ENCODE measurements at regions not wholly inside any gene's neighbourhood (a gene's known extent, or its start where the extent isn't known, plus 50 kb on each side); places are given as distances from the start of the nearest gene placed in this dataset.

DNA sequence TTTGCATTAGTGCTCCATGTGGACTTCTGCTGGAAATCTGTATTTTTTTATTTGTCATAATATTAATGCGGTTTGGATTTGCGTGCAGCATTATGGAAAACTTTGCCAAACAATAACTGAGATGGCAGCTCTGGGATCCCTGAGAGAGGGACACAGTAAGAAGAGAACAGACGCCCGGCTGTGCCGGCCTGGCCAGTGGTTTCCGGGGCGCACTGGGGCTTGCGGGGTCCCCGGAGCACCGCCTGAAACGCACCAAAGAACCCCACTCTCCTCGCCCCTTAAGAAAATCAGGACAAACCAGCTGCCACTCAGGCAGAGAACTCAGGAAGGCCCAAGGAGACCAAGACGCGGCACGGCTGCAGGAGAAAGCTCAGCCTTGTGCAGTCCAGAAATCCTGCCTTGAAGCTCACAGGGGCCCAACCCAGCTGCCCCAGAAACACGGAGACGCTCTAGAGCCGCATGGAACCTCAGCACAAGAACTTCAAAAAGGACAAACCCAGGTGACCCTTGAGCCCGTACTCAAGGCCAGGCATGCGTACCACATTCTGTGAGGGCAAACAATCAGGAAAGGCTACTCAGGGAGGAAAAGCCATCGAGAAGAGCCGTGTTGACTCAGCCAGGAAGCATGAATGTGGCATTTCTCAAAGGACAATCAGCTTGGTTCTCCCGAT, 226.5 kb upstream of the CDYL start:
- no peak for DNase-seq

DNA sequence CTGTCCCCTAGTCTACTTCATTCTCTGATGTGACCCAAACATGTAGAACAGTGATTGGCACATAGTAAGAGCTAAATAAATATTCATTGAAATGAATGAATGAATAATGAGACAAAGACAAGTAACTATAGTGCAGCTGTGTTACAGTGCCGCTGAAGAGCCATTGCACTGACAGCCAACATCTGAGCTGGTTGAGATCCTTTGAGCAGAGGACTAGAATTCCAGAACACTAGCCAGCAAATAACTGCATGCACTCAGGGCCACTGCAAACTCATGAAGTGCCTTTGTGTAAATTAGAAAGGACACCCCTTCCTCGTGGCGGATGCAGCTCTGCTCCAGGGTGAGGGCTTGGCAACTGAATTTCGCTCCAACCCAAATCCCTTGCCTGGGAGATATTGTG, 230.3 kb upstream of the CDYL start:
- DNase-seq = no peak

DNA sequence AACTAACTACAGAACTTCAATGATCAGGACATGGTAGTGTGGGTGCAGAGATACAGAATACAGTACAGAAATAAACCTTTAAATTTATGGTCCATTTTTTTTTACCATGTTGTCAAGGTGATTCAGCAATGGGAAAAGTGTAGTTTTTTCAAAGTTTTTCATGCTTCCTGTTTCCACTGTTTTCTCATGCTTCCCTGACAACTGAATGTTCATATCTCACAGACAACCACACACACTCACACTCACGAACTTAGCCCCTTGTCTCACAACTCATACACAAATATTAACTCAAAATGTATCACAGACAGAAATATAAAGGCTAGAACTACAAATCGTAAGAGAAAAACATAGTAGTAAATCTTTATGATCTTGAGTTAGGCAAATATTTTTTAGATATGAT, 232.6 kb upstream of the CDYL start:
- no peak for DNase-seq

- DNase-seq = no peak
Measured at GRCh38 chr6:4533576-4533975, 242.6 kb upstream of the CDYL start.

DNA sequence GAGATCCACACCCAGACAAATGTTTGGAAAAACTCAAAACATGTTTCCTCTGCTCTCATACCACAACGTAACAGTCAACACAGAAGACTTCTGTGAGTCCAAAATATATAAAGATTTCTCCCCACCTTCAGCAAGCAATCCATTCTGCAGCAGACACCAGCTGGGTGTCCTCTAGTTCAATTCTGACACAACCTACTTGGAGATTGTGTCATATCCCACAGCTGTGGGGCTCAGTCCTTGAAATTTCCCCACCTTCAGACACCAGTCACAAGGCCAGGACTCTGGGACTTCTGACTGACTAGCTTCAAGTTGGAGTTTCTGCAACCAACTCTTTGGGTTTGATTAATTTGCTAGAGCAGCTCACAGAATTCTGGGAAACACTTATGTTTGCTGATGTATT, 244.8 kb upstream of the CDYL start:
- no peak for DNase-seq

GRCh38 chr6:4522453-4522852, 253.8 kb upstream of the CDYL start:
- DNase-seq = no peak

DNA sequence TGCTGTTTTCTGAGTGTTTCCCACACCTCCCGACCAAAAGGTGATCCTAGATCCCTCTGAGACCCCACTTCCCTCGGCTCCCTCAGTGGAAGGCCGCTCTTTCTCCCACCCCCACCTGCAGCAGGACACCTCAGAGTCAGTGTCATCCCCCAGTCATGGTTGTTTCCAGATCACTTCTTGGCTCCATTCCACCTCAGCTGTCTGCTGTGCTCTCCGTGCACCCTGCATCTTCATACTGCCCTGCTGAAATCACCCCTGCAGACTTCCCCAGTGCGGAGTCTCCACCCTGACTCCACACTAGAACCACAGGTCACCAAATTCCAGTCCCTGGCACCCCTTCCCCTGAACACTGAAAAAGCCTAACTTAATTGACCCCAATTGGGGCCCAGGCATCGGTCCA, 255.1 kb upstream of the CDYL start:
- no peak for DNase-seq

DNA sequence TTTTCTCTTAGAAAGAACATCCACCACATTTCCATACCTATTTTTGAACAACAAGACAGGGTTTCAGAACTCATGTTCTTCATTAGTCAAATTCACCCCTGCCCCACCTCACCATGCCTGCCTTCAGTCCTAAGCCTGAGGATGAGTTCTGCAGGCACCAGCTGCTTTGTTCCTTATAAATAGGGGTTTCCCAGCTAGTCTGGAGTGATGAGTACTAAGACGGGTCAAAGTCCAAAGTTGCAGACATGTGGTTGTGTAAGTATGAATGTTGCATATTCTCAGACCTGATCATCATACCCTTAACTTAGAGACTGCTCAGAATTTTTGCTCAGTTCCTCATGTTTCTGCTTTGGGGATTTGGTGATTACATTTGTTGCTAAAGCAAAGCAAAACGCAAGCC, 257.7 kb upstream of the CDYL start:
- DNase-seq = no peak

DNA sequence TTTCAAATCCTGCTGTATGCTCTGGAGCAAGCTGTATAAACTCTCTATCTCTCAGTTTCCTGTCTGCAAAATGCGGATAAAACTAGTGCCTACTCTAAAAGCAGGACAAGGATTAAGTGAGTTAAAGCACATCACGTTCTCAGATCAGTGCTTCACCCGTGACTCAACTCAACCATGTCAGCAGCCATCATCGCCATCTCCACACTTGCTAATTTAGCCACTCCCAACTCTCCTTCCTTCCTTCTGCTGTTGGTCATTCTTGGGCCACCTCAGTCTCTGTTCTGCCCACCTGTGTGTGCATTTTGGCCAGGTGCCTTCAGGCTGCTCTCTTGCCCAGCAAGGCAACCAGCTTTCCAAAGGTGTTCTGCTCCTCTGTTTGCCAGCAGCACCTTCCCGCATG, 260.0 kb upstream of the CDYL start:
- no peak for DNase-seq

DNA sequence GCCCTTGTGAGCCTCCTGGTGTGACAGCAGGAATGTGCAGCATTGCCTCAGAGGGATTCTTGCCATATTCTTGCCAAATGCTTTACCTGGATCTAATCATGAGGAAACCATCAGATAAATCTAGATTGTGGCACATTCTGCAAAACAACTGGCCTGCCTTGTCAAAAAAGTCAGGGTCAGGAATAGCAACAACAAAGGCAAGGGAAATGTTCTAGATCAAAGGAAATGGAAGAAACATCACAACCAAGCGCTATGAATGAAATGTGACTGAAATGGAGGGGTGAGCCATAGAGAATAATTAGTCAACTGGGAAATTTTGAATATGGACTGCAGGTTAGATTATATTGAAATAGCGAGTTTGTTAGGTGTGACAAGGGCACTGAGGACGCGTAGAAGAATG, 262.6 kb upstream of the CDYL start:
- DNase-seq = no peak

- DNase-seq = no peak
Measured at GRCh38 chr6:4512051-4512471, 264.1 kb upstream of the CDYL start.

- no peak for DNase-seq
Measured at GRCh38 chr6:4511641-4512020, 264.6 kb upstream of the CDYL start.

GRCh38 chr6:4510906-4511640, 265.1 kb upstream of the CDYL start:
- DNase-seq = no peak

GRCh38 chr6:4510317-4510716, 265.9 kb upstream of the CDYL start:
- DNase-seq = no peak

DNA sequence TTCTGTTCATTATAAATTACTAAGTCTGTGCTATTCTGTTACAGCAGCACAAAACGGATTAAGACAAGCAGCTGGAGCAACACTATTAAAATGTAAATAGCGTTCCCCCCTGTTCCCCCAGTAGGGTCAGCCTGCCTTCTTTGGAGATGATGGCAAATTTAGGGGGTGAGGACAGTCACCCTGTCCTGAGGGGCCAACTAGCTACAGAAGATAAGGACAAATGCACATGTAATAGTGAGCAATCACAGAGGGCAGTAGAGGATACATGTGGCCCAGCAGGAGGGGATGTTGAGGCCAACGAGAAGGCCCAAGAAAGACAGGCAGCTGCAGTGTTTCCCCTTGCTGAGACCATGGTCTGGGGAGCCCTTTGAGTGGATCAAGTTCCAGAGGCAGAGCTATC, 266.7 kb upstream of the CDYL start:
- no peak for DNase-seq

DNA sequence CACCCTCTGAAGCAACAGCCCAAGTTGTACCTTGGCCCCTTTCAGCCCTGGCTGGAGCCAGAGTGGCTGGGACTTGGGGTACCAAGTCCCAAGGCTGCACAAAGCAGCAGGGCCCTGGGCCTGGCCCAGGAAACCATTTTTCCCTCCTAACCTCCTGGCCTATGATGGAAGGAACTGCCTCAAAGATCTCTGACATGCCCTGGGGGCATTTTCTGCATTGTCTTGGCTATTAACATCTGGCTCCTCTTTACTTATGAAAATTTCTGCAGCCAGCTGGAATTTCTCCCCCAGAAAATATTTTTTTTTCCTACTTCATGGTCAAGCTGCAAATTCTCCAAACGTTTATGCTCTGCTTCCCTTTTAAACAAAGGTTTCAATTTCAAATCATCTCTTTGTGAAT, 269.4 kb upstream of the CDYL start:
- no peak for DNase-seq

DNA sequence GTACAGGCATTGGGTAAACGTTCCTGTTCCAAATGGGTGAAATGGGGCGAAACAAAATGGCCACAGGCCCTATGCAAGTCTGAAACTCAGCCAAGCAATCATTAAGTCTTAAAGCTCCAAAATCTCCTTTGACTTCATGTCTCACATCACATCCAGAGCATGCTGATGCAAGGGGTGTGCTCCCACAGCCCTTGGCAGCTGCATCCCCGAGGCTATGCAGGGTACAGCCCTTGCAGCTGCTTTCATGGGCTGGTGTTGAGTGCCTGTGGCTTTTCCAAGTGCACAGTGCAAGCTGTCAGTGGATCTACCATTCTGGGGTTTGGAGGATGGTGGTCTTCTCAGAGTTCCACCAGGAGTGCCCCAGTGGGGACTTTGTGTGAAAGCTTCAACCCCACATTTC, 270.0 kb upstream of the CDYL start:
- DNase-seq = no peak

GRCh38 chr6:4504700-4505099, 271.5 kb upstream of the CDYL start:
- no peak for DNase-seq

DNA sequence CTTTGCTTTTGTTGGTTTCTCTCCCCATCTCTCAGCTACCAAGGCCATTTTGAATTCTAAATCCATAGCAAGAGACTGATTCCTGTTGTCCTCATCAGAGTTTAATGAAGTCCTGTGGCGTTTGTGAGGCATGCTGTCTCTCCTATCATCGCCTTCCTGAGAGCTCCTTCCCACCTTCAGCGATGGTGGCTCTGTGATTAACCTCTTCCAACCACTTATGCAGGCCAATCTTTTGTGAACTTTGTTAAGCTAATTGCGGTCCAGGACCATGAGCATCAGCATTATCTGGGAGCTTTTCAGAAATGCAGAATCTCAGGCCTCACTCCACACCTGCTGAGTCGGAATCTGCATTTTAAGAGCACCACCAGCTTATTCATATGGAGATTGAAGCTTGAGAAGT, 272.5 kb upstream of the CDYL start:
- no peak for DNase-seq

GRCh38 chr6:4496284-4496683, 279.9 kb upstream of the CDYL start:
- no peak for DNase-seq

DNA sequence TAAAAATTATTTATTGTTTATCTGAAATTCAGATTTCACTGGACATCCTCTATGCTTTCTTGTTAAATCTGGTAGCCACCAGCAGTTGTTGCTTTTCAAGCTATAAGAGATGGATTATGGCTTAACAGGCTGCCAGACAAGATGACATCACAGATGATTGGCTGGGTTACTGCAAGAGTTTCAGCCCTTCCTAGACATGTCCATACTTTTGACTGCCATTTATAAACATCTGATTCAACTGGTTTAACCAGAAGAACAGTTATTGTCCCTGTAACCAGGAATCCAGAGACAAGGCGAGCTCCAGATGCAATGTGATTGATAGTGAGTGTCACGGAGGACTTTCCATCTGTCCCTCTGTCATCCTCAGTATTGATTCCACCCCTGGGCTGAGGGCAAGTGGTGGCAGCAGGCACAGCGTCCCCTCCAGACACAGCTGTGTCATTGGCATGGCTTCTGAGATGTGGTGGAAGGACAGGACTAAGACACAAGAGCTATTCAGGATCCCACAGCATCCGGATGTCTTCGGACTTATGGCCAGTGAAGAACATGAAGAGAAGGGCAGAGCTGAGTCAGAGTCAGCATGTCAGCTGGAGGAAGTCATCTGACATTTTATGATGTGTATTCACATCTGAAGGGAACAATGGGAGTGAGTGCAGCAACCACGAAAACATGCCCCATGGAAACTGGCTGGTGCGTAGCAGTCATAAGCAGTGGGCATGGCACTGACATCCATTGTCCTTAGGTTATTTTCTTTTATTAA, 284.5 kb upstream of the CDYL start:
- DNase-seq = no peak

DNA sequence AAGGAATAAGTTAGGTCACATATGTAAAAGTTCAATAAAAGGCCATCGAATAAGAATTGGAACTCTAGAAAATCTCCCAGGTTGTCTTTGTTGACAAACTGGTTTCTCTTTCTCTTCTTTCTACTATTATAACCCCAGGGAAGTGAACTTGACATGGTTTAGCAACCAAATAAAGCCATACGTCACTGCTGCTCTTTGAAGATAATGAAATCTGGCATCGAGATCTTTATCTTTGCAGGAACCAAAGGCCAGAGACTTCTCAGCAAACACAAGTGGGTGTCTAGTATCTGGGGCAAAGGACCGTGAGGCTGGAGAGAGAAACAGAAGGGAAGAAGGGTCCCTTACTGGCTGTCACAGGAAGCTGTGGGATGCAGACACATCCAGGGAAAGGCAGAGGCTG, 286.7 kb upstream of the CDYL start:
- DNase-seq = no peak

DNA sequence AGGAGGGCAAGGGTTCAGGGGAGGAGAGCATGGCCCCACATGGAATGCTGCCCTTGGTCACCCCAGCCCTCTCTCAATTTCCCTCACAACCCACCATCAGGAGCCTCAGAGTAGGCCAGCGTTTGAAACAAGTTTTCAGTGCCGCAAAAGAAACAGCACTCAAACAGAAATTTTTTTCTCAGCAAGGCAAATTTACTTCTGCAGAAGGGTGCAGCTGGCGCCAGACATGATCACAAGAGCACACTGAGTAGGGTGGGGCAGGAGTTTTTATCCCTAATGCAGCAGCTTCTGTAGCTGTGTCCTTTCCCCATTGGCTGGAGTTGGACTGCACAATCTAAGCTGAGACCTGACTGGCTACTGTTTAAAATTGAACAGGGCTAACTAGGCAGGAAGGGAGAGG, 287.8 kb upstream of the CDYL start:
- no peak for DNase-seq

GRCh38 chr6:4487538-4487937, 288.7 kb upstream of the CDYL start:
- DNase-seq = no peak

All from GDM1 (cell line).